HG03025 (cell line): ENCODE measurements at regions not wholly inside any gene's neighbourhood (a gene's known extent, or its start where the extent isn't known, plus 50 kb on each side); places are given as distances from the start of the nearest gene placed in this dataset.
"Not testable (repeated sequence)": the region's sequence is repeated elsewhere in the genome, so short reads cannot be mapped to it uniquely, and the experiment has no call there.

Experiments
- ATAC-seq: cut with Tn5 transposase; IDR thresholded peaks from one replicate; pipeline ENCODE4 v1.9.1; 2021; ENCODE audit warnings: mild to moderate bottlenecking, moderate library complexity; ENCODE audit not compliant: unreplicated experiment, low FRiP score

DNA sequence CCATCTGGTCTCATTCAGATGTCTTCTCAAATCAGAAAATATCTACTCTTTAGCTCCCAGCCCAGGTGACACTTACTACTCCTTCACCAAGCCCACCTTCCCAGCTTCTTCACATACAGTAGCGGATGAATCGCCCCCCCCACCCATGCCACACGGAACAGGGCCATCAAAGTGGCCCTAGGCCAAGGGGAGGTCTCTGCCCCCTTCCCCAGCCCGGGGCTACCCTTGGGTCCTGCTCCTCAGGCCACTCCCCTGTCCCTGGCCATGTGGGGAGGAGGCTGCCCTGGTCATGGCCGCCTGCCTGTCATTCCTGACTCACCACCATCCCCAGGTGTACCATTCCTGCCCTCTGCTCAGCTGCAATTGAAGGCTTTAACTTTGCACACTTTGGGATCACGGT is 142.8 kb downstream of the NECTIN1 start:
- no peak for ATAC-seq

GRCh38 chr11:119585043-119585781 is 143.8 kb downstream of the NECTIN1 start:
- ATAC-seq = no peak

DNA sequence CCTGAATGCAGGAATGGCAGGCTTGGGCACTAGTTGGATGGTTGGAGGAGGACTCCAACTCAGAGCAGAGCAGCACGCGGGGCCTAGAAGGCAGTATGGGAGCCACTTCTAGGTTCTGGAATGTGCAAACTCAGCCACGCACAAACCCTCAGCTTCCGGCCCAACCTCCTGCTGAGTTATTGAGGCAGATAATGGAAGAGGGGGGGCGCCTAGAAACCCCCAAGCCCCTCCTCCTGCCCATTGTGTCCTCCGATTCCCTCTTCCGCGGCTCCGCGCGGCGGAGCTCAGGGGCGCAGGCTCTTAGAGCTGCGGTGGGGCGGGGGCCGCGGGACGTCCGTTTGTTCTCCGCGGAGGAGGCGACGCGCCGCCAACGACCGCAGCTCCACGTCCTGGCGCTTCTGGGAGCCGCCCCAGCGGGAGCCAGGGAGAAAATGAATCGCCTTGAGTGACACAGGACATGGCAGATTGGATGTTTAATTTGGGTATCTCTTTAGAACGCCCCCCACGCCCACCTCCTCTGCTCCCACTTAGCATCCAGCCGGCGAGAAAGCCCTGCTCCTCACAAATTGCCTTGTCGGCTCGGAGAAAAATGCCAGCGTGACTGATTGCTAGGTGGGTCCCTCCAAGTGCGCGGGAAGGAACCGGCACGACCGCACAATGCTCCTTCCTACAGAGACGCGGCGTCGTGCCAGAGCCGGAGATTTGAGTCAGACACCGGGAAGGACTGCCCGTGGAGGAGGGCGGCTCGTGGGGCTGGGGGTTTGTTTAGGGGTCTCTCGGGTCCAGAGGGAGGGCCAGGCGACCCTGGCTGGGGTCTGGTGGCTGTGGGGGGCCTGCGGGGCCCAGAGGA is 144.6 kb downstream of the NECTIN1 start:
- ATAC-seq = no peak

DNA sequence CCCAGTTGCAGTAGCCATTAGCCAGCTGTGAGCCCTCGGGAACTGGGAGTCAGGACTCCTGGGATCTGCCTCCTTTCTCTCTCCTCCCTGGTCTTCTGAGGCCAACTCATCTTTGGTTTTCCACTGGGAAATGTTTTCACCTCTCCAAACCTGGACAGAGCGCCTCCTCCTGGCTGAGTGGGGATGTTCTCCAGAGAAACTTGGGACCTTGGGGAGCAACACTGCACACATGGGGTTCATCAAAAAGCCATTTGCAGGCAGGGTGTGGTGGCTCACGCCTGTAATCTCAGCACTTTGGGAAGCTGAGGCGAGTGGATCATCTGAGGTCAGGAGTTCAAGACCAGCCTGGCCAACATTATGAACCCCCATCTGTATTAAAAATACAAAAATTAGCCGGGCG is 145.4 kb downstream of the NECTIN1 start:
- ATAC-seq = no peak

DNA sequence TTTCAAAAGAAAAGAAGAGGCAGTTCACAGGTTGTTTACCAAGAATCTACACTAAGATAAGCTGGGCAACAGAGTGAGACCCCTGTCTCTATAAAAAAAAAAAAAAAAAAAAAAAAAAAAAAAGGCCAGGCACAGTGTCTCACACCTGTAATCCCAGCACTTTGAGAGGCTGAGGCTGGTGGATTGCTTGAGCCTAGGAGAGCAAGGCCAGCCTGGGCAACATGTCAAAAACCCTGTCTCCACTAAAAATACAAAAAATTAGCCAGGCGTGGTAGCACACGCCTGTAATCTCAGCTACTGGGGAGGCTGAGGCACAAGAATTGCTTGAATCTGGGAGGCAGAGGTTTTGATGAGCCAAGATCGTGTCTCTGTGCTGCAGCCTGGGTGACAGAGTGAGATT is 147.6 kb downstream of the NECTIN1 start:
- ATAC-seq = not testable (repeated sequence)

- ATAC-seq = no peak
Observed at GRCh38 chr11:119580751-119581150, 148.2 kb downstream of the NECTIN1 start.

- no peak for ATAC-seq
Observed at GRCh38 chr11:119580081-119580480, 148.9 kb downstream of the NECTIN1 start.

DNA sequence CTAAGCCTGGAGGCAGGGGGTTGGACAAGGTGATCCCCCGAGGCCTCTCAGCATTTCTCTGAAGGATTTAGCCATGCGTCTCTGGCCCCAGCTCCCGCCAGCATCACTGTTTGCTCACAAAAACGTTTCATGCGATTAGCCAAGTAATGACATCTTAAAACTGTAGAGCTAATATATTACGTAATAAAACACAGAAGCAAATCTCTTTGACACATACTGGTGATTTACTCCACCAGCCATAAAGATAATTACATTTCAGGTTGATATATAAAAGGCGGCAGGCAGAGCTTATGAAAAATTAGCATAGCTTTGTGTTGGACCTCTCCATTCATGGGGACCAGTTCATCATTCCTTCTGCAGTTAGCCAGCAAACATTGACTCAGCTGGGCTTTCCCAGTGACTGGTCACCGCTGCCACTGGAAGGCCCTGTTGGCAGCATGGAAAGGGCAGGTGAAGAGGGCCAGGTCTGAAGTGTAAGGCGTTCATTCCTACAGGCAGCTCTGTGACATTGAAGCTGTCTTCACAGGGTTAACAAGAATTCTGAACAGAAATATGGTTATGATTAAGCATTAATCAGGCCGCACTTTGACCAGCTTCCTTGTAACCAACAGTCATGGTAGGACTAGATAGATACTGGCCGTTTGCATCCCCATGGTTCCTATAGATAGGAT is 150.3 kb downstream of the NECTIN1 start:
- ATAC-seq = no peak

GRCh38 chr11:119573858-119574257 is 150.9 kb upstream of the THY1 start:
- ATAC-seq = no peak

- no peak for ATAC-seq
Observed at GRCh38 chr11:119572481-119573424, 149.8 kb upstream of the THY1 start.

GRCh38 chr11:119571311-119571710 is 148.3 kb upstream of the THY1 start:
- no peak for ATAC-seq

- ATAC-seq = no peak
Observed at GRCh38 chr11:119567688-119568582, 145.0 kb upstream of the THY1 start.

GRCh38 chr11:119566319-119566718 is 143.3 kb upstream of the THY1 start:
- ATAC-seq = no peak

- ATAC-seq = not testable (repeated sequence)
Observed at GRCh38 chr11:119565693-119566092, 142.7 kb upstream of the THY1 start.

DNA sequence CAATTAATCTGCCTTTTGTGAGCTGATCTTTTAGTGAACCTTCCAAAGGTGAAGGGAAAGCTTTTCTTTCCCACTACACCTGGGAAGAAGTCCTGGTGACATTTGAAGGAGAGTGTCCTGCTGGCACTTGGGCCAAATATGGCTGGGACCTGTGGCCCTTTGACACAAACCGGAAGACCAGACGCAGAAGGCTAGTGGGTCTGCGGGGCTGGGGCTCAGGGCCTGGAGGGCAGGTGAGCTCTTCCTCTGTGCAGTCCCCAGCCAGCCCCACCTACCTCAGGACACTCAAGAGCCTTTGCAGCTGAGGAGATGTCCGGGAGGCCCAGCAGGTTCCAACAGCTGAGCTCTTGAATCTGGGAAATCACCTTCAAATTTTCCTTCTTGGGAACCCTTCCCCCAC is 138.0 kb upstream of the THY1 start:
- ATAC-seq = no peak

GRCh38 chr11:119560291-119560690 is 137.3 kb upstream of the THY1 start:
- ATAC-seq = no peak

DNA sequence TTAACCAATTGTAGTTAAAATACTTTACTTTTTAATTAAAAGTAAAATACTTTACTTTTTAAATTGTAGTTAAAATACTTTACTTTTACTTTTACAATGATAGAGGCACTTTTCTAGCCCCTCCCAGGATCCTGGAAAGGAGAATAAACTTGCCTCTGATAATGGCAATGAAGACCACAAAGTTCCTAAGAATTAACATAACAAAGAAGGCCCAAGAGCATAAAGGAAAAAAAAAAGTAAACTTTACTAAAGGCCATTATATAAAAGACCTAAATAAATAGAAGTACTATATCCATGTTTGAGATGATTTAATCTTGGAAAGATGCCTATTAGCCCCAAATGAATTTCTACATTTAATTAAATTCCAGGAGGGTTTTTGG is 129.1 kb upstream of the THY1 start:
- ATAC-seq = no peak

DNA sequence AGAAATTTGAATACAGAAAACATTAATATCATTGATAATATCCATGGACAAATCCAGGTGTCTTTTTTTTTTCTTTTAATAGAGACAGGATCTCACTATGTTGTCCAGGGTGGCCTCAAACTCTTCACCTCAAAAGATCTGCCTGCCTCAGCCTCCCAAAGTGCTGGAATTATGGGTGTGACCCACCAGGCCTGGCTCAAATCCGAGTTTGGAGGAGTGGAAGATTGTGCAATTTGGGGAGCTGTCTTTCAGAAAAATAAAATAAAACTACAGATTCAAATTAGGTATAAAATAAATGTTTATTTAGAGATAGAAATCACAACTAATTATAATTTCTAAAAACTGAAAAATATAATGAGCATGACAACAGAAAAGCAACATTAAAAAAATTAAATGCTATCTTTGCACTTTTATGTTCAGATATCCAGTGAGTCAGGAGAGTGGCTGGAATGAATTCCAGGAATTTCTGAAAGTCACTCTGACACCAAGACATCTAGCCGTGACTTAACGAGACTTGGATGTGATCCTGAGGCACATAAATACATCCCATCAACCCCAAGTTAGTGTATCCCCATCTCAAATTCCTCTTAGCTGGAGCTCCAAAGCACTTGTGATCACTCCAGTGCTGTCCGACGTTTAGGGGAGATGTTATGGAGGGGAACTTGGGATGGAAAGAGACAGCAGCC is 128.6 kb upstream of the THY1 start:
- ATAC-seq = no peak
